ENCODE measurements at regions not wholly inside any gene's neighbourhood (a gene's known extent, or its start where the extent isn't known, plus 50 kb on each side); places are given as distances from the start of the nearest gene placed in this dataset.

DNA sequence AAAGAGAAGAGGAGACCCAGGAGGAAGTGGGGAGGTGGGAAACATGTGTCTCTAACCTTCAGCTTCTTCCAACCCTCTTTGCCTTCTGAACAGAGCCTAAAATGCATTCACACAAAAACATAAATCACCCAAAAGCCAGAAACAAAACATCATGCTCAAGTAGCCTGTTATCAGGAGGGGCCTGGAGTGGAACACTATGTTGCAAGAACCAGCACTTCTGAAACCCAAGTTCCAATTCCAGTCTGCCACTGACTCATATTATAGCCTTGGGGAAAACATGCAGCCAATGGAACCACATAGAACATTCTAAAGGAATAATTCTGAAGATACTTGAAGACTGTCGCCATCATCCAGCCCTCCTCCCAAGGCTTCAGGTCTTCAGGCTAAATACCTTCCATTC is 169.8 kb upstream of the PLXNC1 start:
- intact Hi-C loops (cut with micrococcal nuclease): loop anchor here (2.0 to 5.0 kb wide), 3 partner anchors 212 to 476 kb away; no protein-coding TSS in a partner anchor
- Histone ChIP-seq H3K9ac (ENCODE audit: low read length) (no peak overlapping the region), H3K4me1 (ENCODE audit: control insufficient read depth in 1 of 2, insufficient read depth in 2 of 2, low read length in 2 of 2) (no peaks in the 10 kb centered on the region), H3K9me2 (ENCODE audit: insufficient read depth) (no peaks in the 10 kb centered on the region; the same call in 1 of the 2 replicates), H3K4me3 (replicated peaks in 1 of 2; ENCODE audit: low read depth in 1 of 2, low read length in 2 of 2) (no peak overlapping the region), H2AFZ (ENCODE audit: low read depth, low read length, poor library complexity, severe bottlenecking) (no peak overlapping the region), H4K20me1 (ENCODE audit: insufficient read depth) (no peaks in the 10 kb centered on the region), H3K36me3 (ENCODE audit: control insufficient read depth in 1 of 2, insufficient read depth in 2 of 2, low read length in 2 of 2) (no peaks in the 10 kb centered on the region), H3K79me2 (ENCODE audit: insufficient read depth, low read length) (no peaks in the 10 kb centered on the region), H3K27ac (ENCODE audit: low read depth, low read length) (no peak overlapping the region), H3K4me2 (ENCODE audit: low read length) (no peak overlapping the region), H3K9me3 (ENCODE audit: control insufficient read depth in 1 of 2, insufficient read depth in 1 of 2, low read depth in 1 of 2, low read length in 2 of 2) (no peaks in the 10 kb centered on the region), H3K27me3 (ENCODE audit: insufficient read depth, low read length) (no peaks in the 10 kb centered on the region)
- no peak for ATAC-seq
- no TSS peak for BruUV-seq (replicated peaks)
- TF ChIP-seq, protein P1, sequence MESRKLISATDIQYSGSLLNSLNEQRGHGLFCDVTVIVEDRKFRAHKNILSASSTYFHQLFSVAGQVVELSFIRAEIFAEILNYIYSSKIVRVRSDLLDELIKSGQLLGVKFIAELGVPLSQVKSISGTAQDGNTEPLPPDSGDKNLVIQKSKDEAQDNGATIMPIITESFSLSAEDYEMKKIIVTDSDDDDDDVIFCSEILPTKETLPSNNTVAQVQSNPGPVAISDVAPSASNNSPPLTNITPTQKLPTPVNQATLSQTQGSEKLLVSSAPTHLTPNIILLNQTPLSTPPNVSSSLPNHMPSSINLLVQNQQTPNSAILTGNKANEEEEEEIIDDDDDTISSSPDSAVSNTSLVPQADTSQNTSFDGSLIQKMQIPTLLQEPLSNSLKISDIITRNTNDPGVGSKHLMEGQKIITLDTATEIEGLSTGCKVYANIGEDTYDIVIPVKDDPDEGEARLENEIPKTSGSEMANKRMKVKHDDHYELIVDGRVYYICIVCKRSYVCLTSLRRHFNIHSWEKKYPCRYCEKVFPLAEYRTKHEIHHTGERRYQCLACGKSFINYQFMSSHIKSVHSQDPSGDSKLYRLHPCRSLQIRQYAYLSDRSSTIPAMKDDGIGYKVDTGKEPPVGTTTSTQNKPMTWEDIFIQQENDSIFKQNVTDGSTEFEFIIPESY (IDR thresholded peaks at IDR 0.05; ENCODE audit: extremely low read depth, insufficient replicate concordance, low read length): no peak
- TF ChIP-seq SP1 (IDR thresholded peaks at IDR 0.05; ENCODE audit: low read depth) (no peak), SIN3A (IDR thresholded peaks at IDR 0.05; ENCODE audit: low read depth) (no peak)
- no peak for DNase-seq (ENCODE audit: low read depth, low spot score)
- ChIA-PET RAD21 (ENCODE audit: low non-redundant PET in 1 of 2, low total read pairs in 2 of 2, uncharacterized antibody in 2 of 2, unreplicated experiment in 2 of 2) (no interaction called here), POLR2A (no interaction called here), CTCF (interaction anchor here (0.7 to 1.5 kb wide), 3 partner anchors 214 to 476 kb away, joined by 3 to 5 read pairs (median 5); no protein-coding TSS in a partner anchor)

- no peak overlapping the region for H3K27ac ChIP-seq (ENCODE audit: low read depth, low read length)
- intact Hi-C loops (cut with micrococcal nuclease): loop anchor here (1.0 to 5.0 kb wide), 4 partner anchors 212 to 476 kb away; no protein-coding TSS in a partner anchor
- peak; percentile 28 for DNase-seq (ENCODE audit: low read depth, low spot score)
- H3K4me1 ChIP-seq (ENCODE audit: control insufficient read depth in 1 of 2, insufficient read depth in 2 of 2, low read length in 2 of 2): no peaks in the 10 kb centered on the region
- BruUV-seq (replicated peaks): no TSS peak
- no peaks in the 10 kb centered on the region for H3K79me2 ChIP-seq (ENCODE audit: insufficient read depth, low read length)
- no peaks in the 10 kb centered on the region for H3K36me3 ChIP-seq (ENCODE audit: control insufficient read depth in 1 of 2, insufficient read depth in 2 of 2, low read length in 2 of 2)
- H3K27me3 ChIP-seq (ENCODE audit: insufficient read depth, low read length): no peaks in the 10 kb centered on the region
- no peak overlapping the region for H3K4me2 ChIP-seq (ENCODE audit: low read length)
- H3K9me3 ChIP-seq (ENCODE audit: control insufficient read depth in 1 of 2, insufficient read depth in 1 of 2, low read depth in 1 of 2, low read length in 2 of 2): no peaks in the 10 kb centered on the region
- POLR2A ChIA-PET: interaction anchor here (0.9 kb wide), 1 partner anchor 13 kb away, joined by 3 read pairs; no protein-coding TSS in a partner anchor
- no peaks in the 10 kb centered on the region for H3K9me2 ChIP-seq (ENCODE audit: insufficient read depth)
- ATAC-seq: peak; percentile 65
- no peak overlapping the region for H3K9ac ChIP-seq (ENCODE audit: low read length)
- CTCF ChIA-PET: interaction anchor here (0.7 to 1.2 kb wide), 2 partner anchors 214 to 410 kb away, joined by 3 to 5 read pairs; no protein-coding TSS in a partner anchor
- H4K20me1 ChIP-seq (ENCODE audit: insufficient read depth): no peaks in the 10 kb centered on the region
- no peak overlapping the region for H3K4me3 ChIP-seq (replicated peaks in 1 of 2; ENCODE audit: low read depth in 1 of 2, low read length in 2 of 2)
- RAD21 ChIA-PET (ENCODE audit: low non-redundant PET in 1 of 2, low total read pairs in 2 of 2, uncharacterized antibody in 2 of 2, unreplicated experiment in 2 of 2): interaction anchor here in 1 of 2 experiments (0.7 kb wide), 2 partner anchors 412 to 476 kb away, joined by 3 to 4 read pairs; no protein-coding TSS in a partner anchor
- TF ChIP-seq RAD21 (IDR thresholded peaks at IDR 0.05; ENCODE audit: low read depth): peak; percentile 88
- TF ChIP-seq, protein P2, sequence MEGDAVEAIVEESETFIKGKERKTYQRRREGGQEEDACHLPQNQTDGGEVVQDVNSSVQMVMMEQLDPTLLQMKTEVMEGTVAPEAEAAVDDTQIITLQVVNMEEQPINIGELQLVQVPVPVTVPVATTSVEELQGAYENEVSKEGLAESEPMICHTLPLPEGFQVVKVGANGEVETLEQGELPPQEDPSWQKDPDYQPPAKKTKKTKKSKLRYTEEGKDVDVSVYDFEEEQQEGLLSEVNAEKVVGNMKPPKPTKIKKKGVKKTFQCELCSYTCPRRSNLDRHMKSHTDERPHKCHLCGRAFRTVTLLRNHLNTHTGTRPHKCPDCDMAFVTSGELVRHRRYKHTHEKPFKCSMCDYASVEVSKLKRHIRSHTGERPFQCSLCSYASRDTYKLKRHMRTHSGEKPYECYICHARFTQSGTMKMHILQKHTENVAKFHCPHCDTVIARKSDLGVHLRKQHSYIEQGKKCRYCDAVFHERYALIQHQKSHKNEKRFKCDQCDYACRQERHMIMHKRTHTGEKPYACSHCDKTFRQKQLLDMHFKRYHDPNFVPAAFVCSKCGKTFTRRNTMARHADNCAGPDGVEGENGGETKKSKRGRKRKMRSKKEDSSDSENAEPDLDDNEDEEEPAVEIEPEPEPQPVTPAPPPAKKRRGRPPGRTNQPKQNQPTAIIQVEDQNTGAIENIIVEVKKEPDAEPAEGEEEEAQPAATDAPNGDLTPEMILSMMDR (IDR thresholded peaks at IDR 0.05 in 2 of 3, conservative IDR thresholded peaks at IDR 0.05 in 1 of 3; ENCODE audit: borderline replicate concordance in 1 of 3, insufficient read depth in 1 of 3, low read depth in 2 of 3, low read length in 2 of 3): peak; percentile 47 to 68 (median 61)
- TF ChIP-seq SRF (IDR thresholded peaks at IDR 0.05; ENCODE audit: low read depth): no peak
- TF ChIP-seq TCF7L2 (IDR thresholded peaks at IDR 0.05; ENCODE audit: borderline replicate concordance, extremely low read depth, insufficient read depth, insufficient read length): no peak
- TF ChIP-seq SIN3A (IDR thresholded peaks at IDR 0.05; ENCODE audit: low read depth): no peak
- no peak for TF ChIP-seq YY1 (IDR thresholded peaks at IDR 0.05; ENCODE audit: extremely low read depth, insufficient replicate concordance, low read depth, low read length)
- no peak for TF ChIP-seq SP1 (IDR thresholded peaks at IDR 0.05; ENCODE audit: low read depth)
- TF ChIP-seq JUND (IDR thresholded peaks at IDR 0.05): no peak
- TF ChIP-seq ZFX (IDR thresholded peaks at IDR 0.05): no peak
- no peak for TF ChIP-seq FOSL1 (IDR thresholded peaks at IDR 0.05; ENCODE audit: low read depth)
- no peak for TF ChIP-seq CBX3 (IDR thresholded peaks at IDR 0.05; ENCODE audit: low read depth)
- TF ChIP-seq POLR2AphosphoS5 (IDR thresholded peaks at IDR 0.05; ENCODE audit: low read depth, low read length): no peak
- TF ChIP-seq POLR2A (IDR thresholded peaks at IDR 0.05; ENCODE audit: borderline replicate concordance, extremely low read depth, insufficient read depth, insufficient read length): no peak
- H2AFZ ChIP-seq (ENCODE audit: low read depth, low read length, poor library complexity, severe bottlenecking): no peak overlapping the region
Observed at GRCh38 chr12:93979189-93979588, 169.2 kb upstream of the PLXNC1 start.

All from HCT116 (cell line).